Fibroblast of lung (primary cell): ENCODE measurements at regions not wholly inside any gene's neighbourhood (a gene's known extent, or its start where the extent isn't known, plus 50 kb on each side); places are given as distances from the start of the nearest gene placed in this dataset.

ENCODE experiments used
- DNase-seq, 2 donors: peaks; one replicate each; pipeline versions ENCODE4 v3.0.0 to v3.0.0-alpha.2; 2010; ENCODE audit warnings: low read depth in 2 of 2
- H2AFZ ChIP-seq: 2 replicates; pipeline ENCODE4 v1.5.1; 2012; ENCODE audit warnings: low read length, control low read depth, inconsistent platforms
- H3K27ac ChIP-seq: 2 replicates; pipeline ENCODE4 v1.5.1; 2011; ENCODE audit warnings: low read length, control low read depth; ENCODE audit not compliant: insufficient read depth
- H3K27me3 ChIP-seq: 2 replicates; pipeline ENCODE4 v1.5.1; 2011; ENCODE audit warnings: mild to moderate bottlenecking, low read length; ENCODE audit not compliant: control insufficient read depth, insufficient read depth
- H3K36me3 ChIP-seq: 2 replicates; pipeline ENCODE4 v1.5.1; 2011; ENCODE audit warnings: low read length; ENCODE audit not compliant: control insufficient read depth, insufficient read depth
- H3K4me1 ChIP-seq: 2 replicates; pipeline ENCODE4 v1.5.1; 2011; ENCODE audit warnings: low read length; ENCODE audit not compliant: control insufficient read depth, insufficient read depth; ENCODE audit errors: extremely low read depth
- H3K4me2 ChIP-seq: 2 replicates; pipeline ENCODE4 v1.5.1; 2011; ENCODE audit warnings: low read length, control low read depth; ENCODE audit not compliant: insufficient read depth; ENCODE audit errors: extremely low read depth
- H3K4me3 ChIP-seq, 4 experiments: fragments of 200-600 bp in 1 of 4; sonication (generic) in 1 of 4; replicated peaks in 1 of 4; 2 replicates each; pipeline ENCODE4 v1.5.1; 2011 to 2016; ENCODE audit warnings: low read length in 4 of 4, low read depth in 3 of 4, mild to moderate bottlenecking in 3 of 4, control low read depth in 2 of 4, inconsistent platforms in 1 of 4, mixed read lengths in 1 of 4; ENCODE audit not compliant: insufficient read depth in 1 of 4; ENCODE audit errors: control extremely low read depth in 1 of 4
- H3K79me2 ChIP-seq: 2 replicates; pipeline ENCODE4 v1.5.1; 2012; ENCODE audit warnings: mild to moderate bottlenecking, low read length, inconsistent platforms; ENCODE audit not compliant: control insufficient read depth, insufficient read depth
- H3K9ac ChIP-seq: 2 replicates; pipeline ENCODE4 v1.5.1; 2011; ENCODE audit warnings: mild to moderate bottlenecking, low read length, control low read depth; ENCODE audit not compliant: insufficient read depth
- H3K9me3 ChIP-seq: 2 replicates; pipeline ENCODE4 v1.5.1; 2012; ENCODE audit warnings: low read depth, low read length; ENCODE audit not compliant: control insufficient read depth, insufficient read depth
- H4K20me1 ChIP-seq: 2 replicates; pipeline ENCODE4 v1.5.1; 2011; ENCODE audit warnings: low read length; ENCODE audit not compliant: control insufficient read depth, insufficient read depth; ENCODE audit errors: extremely low read depth
- EZH2 ChIP-seq: IDR thresholded peaks from 2 replicates; pipeline ENCODE4 v1.5.1; 2012; ENCODE audit warnings: low read length, control low read depth, mild to moderate bottlenecking; ENCODE audit errors: missing control alignments
- TF ChIP-seq, protein P1 (sequence below), 2 donors: IDR thresholded peaks in 1 of 2; conservative IDR thresholded peaks in 1 of 2; 1 replicate in 1 of 2; 2 replicates in 1 of 2; pipeline ENCODE4 v1.5.1; 2011 to 2012; ENCODE audit warnings: low read length in 2 of 2, control low read depth in 1 of 2, inconsistent platforms in 1 of 2, low read depth in 1 of 2, mild to moderate bottlenecking in 1 of 2

- Histone ChIP-seq H2AFZ (no peak overlapping the region), H3K27me3 (no peaks in the 10 kb centered on the region), H3K36me3 (no peaks in the 10 kb centered on the region), H3K4me2 (no peak overlapping the region), H3K4me3 (no peak overlapping the region), H3K79me2 (no peaks in the 10 kb centered on the region), H3K9me3 (no peaks in the 10 kb centered on the region), H4K20me1 (no peaks in the 10 kb centered on the region), H3K9ac (no peak overlapping the region), H3K27ac (no peak overlapping the region), H3K4me1 (no peaks in the 10 kb centered on the region)
- no peak for DNase-seq
- no peak for TF ChIP-seq EZH2
- TF ChIP-seq, protein P1, sequence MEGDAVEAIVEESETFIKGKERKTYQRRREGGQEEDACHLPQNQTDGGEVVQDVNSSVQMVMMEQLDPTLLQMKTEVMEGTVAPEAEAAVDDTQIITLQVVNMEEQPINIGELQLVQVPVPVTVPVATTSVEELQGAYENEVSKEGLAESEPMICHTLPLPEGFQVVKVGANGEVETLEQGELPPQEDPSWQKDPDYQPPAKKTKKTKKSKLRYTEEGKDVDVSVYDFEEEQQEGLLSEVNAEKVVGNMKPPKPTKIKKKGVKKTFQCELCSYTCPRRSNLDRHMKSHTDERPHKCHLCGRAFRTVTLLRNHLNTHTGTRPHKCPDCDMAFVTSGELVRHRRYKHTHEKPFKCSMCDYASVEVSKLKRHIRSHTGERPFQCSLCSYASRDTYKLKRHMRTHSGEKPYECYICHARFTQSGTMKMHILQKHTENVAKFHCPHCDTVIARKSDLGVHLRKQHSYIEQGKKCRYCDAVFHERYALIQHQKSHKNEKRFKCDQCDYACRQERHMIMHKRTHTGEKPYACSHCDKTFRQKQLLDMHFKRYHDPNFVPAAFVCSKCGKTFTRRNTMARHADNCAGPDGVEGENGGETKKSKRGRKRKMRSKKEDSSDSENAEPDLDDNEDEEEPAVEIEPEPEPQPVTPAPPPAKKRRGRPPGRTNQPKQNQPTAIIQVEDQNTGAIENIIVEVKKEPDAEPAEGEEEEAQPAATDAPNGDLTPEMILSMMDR (conservative IDR thresholded peaks at IDR 0.05 in 1 of 2, IDR thresholded peaks at IDR 0.05 in 1 of 2; ENCODE audit: low read depth in 1 of 2, low read length in 2 of 2): no peak
Measured at GRCh38 chr4:161329852-161330251, 833.9 kb downstream of the FSTL5 start.

DNA sequence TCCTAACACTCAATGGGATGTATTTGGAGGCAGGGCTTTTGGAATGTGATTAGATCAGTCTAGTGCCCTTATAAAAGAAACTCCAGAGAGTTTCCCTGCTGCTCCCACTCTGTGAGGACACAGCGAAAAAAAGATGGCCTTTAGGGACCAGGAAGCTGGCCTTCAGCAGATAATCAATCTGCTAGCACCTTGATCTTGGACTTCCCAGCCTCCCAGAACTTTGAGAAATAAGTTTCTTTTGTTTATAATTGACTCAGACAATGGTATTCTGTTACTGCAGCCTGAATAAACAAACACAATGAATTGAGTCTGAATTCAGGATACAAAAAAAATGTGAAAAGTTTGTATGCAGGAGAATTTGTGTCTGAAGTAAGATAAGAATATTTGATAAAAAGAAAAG, 842.1 kb downstream of the FSTL5 start:
- Histone ChIP-seq H3K4me1 (no peaks in the 10 kb centered on the region), H3K4me3 (no peak overlapping the region), H3K4me2 (no peak overlapping the region), H4K20me1 (no peaks in the 10 kb centered on the region), H3K27me3 (no peaks in the 10 kb centered on the region), H3K9ac (no peak overlapping the region), H3K9me3 (no peaks in the 10 kb centered on the region), H3K36me3 (no peaks in the 10 kb centered on the region), H3K27ac (no peak overlapping the region), H2AFZ (no peak overlapping the region), H3K79me2 (no peaks in the 10 kb centered on the region)
- DNase-seq: peak; percentile 14 to 24
- TF ChIP-seq, protein P1 (conservative IDR thresholded peaks at IDR 0.05 in 1 of 2, IDR thresholded peaks at IDR 0.05 in 1 of 2; ENCODE audit: low read depth in 1 of 2, low read length in 2 of 2): no peak
- TF ChIP-seq EZH2: no peak

DNA sequence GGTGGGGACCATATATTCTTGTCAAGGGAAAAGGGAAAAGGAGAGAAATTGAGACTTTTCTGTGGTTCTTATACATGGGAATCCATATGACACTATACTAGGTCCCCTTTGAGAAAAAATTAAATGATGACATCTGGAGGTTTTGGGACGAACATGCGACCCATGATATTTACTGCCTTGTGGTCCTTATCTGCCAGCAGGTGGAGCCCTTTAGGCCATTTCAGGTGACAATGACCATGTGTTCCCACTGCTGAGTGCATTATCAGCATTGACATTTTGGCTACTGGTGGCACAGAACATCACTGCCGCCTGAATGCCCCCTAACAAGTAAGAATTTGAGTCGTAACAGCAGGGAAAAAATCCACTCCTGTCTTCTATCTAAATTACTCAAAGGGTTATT, 843.4 kb downstream of the FSTL5 start:
- Histone ChIP-seq H3K4me1 (no peaks in the 10 kb centered on the region), H3K9ac (no peak overlapping the region), H3K4me3 (no peak overlapping the region), H4K20me1 (no peaks in the 10 kb centered on the region), H3K36me3 (no peaks in the 10 kb centered on the region), H3K9me3 (no peaks in the 10 kb centered on the region), H3K79me2 (no peaks in the 10 kb centered on the region), H3K4me2 (no peak overlapping the region), H3K27me3 (no peaks in the 10 kb centered on the region), H3K27ac (no peak overlapping the region), H2AFZ (no peak overlapping the region)
- peak; percentile 4 to 20 for DNase-seq
- no peak for TF ChIP-seq EZH2
- TF ChIP-seq, protein P1 (conservative IDR thresholded peaks at IDR 0.05 in 1 of 2, IDR thresholded peaks at IDR 0.05 in 1 of 2; ENCODE audit: low read depth in 1 of 2, low read length in 2 of 2): no peak
